CD4-positive, CD25-positive, alpha-beta regulatory T cell (primary cell): ENCODE measurements at regions not wholly inside any gene's neighbourhood (a gene's known extent, or its start where the extent isn't known, plus 50 kb on each side); places are given as distances from the start of the nearest gene placed in this dataset.

ENCODE experiments used
- ATAC-seq, 2 donors: fragments of 150-1000 bp; cut with Tn5 transposase; one replicate each; pipeline ENCODE4 v1.10.0; 2021; ENCODE audit warnings: low read depth in 2 of 2, moderate number of reproducible peaks in 2 of 2, moderate library complexity in 1 of 2
- DNase-seq, 3 donors: peaks; one replicate each; pipeline versions ENCODE4 v3.0.0 to v3.0.0-alpha.2; 2012 to 2022; ENCODE audit warnings: mixed read lengths in 1 of 3
- H3K27ac ChIP-seq: one replicate; pipeline ENCODE4 v1.7.0; 2013; ENCODE audit warnings: mild to moderate bottlenecking, low read length; ENCODE audit not compliant: insufficient read depth, poor library complexity, severe bottlenecking
- H3K27me3 ChIP-seq: one replicate; pipeline ENCODE4 v1.7.0; 2013; ENCODE audit warnings: low read length; ENCODE audit not compliant: control insufficient read depth, insufficient read depth
- H3K36me3 ChIP-seq: one replicate; pipeline ENCODE4 v1.7.0; 2013; ENCODE audit warnings: mild to moderate bottlenecking, low read length, moderate library complexity; ENCODE audit not compliant: control insufficient read depth, insufficient read depth
- H3K4me1 ChIP-seq: 2 replicates; pipeline ENCODE4 v1.7.0; 2013; ENCODE audit warnings: mild to moderate bottlenecking, low read length; ENCODE audit not compliant: insufficient read depth, control insufficient read depth, poor library complexity, severe bottlenecking
- H3K4me3 ChIP-seq: one replicate; pipeline ENCODE4 v1.7.0; 2013; ENCODE audit warnings: low read depth, mild to moderate bottlenecking, low read length, moderate library complexity
- H3K9me3 ChIP-seq, 2 experiments: 1 replicate in 1 of 2; 2 replicates in 1 of 2; pipeline ENCODE4 v1.7.0; 2013; ENCODE audit warnings: low read length in 2 of 2, mild to moderate bottlenecking in 1 of 2, moderate library complexity in 1 of 2; ENCODE audit not compliant: control insufficient read depth in 2 of 2
- H3K27ac Mint-ChIP-seq, 3 donors: one replicate each; pipeline ENCODE4 v1.8.0; 2020 to 2022; ENCODE audit warnings: mild to moderate bottlenecking in 3 of 3, mixed read lengths in 3 of 3, moderate library complexity in 2 of 3
- H3K27me3 Mint-ChIP-seq: one replicate; pipeline ENCODE4 v1.8.0; 2022; ENCODE audit warnings: mild to moderate bottlenecking, mixed read lengths
- H3K36me3 Mint-ChIP-seq: one replicate; pipeline ENCODE4 v1.8.0; 2020; ENCODE audit warnings: mixed read lengths
- H3K4me1 Mint-ChIP-seq, 4 donors: one replicate each; pipeline ENCODE4 v1.8.0; 2020 to 2022; ENCODE audit warnings: mixed read lengths in 4 of 4, mild to moderate bottlenecking in 1 of 4
- H3K4me3 Mint-ChIP-seq, 4 donors: one replicate each; pipeline ENCODE4 v1.8.0; 2020 to 2022; ENCODE audit warnings: mild to moderate bottlenecking in 4 of 4, mixed read lengths in 4 of 4, moderate library complexity in 3 of 4
- H3K9me3 Mint-ChIP-seq, 7 donors: one replicate each; pipeline ENCODE4 v1.8.0; 2020 to 2022; ENCODE audit warnings: mixed read lengths in 7 of 7, mild to moderate bottlenecking in 3 of 7, moderate library complexity in 2 of 7

DNA sequence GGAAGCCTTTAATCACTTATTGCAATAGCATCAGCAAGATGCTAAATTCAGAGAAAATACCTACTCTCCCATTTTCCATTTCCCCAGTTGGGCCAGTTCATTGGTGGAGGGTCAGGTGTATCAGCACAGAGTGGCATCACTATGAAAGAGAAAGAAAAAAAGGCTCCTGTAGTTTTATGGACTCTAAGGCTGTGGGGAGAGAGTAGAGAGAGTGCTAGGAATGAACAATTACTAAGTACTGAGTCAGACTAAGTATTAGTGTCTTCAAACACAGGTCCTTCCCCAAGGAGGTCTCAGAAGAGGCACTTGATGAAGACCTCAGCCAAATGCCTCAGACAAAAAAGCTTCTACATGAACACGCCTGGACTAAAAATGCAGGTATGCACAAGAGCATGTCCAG is 1061.9 kb downstream of the FSTL5 start:
- no peaks in the 10 kb centered on the region for H3K27me3 Mint-ChIP-seq
- Histone ChIP-seq H3K9me3 (no peaks in the 10 kb centered on the region), H3K27me3 (no peaks in the 10 kb centered on the region), H3K27ac (no peak overlapping the region), H3K36me3 (no peaks in the 10 kb centered on the region), H3K4me3 (no peak overlapping the region), H3K4me1 (no peaks in the 10 kb centered on the region)
- no peak overlapping the region for H3K27ac Mint-ChIP-seq
- no peak for DNase-seq
- H3K9me3 Mint-ChIP-seq, result peaks cover 0 to 15% (median 6%) of the 10 kb centered on the region in 7 donors
- H3K4me3 Mint-ChIP-seq, result no peak overlapping the region
- no peaks in the 10 kb centered on the region for H3K4me1 Mint-ChIP-seq
- ATAC-seq, result no peak
- H3K36me3 Mint-ChIP-seq, result no peaks in the 10 kb centered on the region

DNA sequence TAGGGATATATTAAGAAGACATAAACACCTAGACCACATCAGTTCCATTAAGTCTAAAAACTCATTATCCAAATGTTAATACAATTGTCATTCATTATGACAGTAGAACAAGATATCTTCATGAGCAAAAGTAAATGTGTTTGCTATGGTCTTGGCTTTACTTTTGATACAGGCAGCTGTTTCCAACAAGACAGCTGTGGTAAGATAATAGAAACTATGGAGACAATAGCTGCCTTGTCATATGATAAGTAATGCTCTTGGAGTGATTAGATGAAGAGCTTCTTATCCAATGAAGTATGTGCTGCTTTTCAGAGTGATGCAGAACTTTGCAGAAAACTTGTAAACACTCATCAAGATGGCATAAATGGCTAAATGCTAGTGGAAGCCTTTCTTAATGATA is 1066.0 kb downstream of the FSTL5 start:
- Histone ChIP-seq H3K4me3 (no peak overlapping the region), H3K36me3 (no peaks in the 10 kb centered on the region), H3K9me3 (no peaks in the 10 kb centered on the region), H3K4me1 (no peaks in the 10 kb centered on the region), H3K27me3 (no peaks in the 10 kb centered on the region), H3K27ac (no peak overlapping the region)
- Mint-ChIP-seq H3K4me3 (no peak overlapping the region), H3K36me3 (no peaks in the 10 kb centered on the region), H3K4me1 (no peaks in the 10 kb centered on the region), H3K9me3 (peaks cover 0 to 12% (median 6%) of the 10 kb centered on the region in 7 donors), H3K27ac (no peak overlapping the region), H3K27me3 (no peaks in the 10 kb centered on the region)
- ATAC-seq (no peak), DNase-seq (no peak)

DNA sequence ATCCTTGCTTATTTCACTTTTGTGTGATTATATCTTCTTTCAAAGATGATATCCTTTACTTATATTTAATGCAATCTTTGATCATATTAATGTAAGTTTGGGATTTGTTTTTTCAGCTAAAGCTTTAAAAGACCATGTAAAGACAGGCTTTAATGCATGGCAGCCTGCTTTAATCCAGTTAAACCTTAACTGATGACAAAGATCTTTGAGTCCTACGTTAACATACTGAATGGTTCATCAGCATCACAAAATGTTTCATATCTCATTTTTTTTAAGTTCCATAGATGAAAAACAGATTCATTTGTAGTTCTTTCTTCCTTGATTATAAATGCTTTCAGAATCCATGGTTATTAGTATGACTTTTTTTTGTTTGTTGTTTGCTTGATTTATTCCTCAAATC is 1102.8 kb downstream of the FSTL5 start:
- no peaks in the 10 kb centered on the region for H3K27me3 ChIP-seq
- H3K9me3 Mint-ChIP-seq, result peaks cover 0 to 11% (median 5%) of the 10 kb centered on the region in 7 donors
- H3K27ac Mint-ChIP-seq, result no peak overlapping the region
- no peaks in the 10 kb centered on the region for H3K4me1 ChIP-seq
- ATAC-seq, result no peak
- peaks cover 0 to 7% of the 10 kb centered on the region in 2 experiments for H3K9me3 ChIP-seq
- no peaks in the 10 kb centered on the region for H3K36me3 ChIP-seq
- H3K27ac ChIP-seq, result no peak overlapping the region
- no peaks in the 10 kb centered on the region for H3K36me3 Mint-ChIP-seq
- H3K27me3 Mint-ChIP-seq, result no peaks in the 10 kb centered on the region
- no peak for DNase-seq
- H3K4me3 Mint-ChIP-seq, result no peak overlapping the region
- H3K4me3 ChIP-seq, result no peak overlapping the region
- H3K4me1 Mint-ChIP-seq, result no peaks in the 10 kb centered on the region
